CD4-positive, alpha-beta T cell treated with Interferon alpha-2 for 1 hour (primary cell): ENCODE measurements at regions not wholly inside any gene's neighbourhood (a gene's known extent, or its start where the extent isn't known, plus 50 kb on each side); places are given as distances from the start of the nearest gene placed in this dataset.
"Not testable (repeated sequence)": the region's sequence is repeated elsewhere in the genome, so short reads cannot be mapped to it uniquely, and the experiment has no call there.

ENCODE experiments used
- DNase-seq, 2 donors: peaks; one replicate each; pipeline ENCODE4 v3.0.0-alpha.2; 2020 to 2022

- no peak for DNase-seq
Observed at GRCh38 chr6:80862756-80863155, 756.3 kb downstream of the BCKDHB start.

- DNase-seq = no peak
Observed at GRCh38 chr6:80860107-80860506, 753.6 kb downstream of the BCKDHB start.

GRCh38 chr6:80847973-80848372 lies 741.5 kb downstream of the BCKDHB start:
- DNase-seq = not testable (repeated sequence)

- no peak for DNase-seq
Observed at GRCh38 chr6:80832337-80832736, 725.9 kb downstream of the BCKDHB start.

- DNase-seq = no peak
Observed at GRCh38 chr6:80793411-80793810, 686.9 kb downstream of the BCKDHB start.

- no peak for DNase-seq
Observed at GRCh38 chr6:80792151-80792550, 685.7 kb downstream of the BCKDHB start.

GRCh38 chr6:80789912-80790570 lies 683.6 kb downstream of the BCKDHB start:
- DNase-seq = no peak

- not testable (repeated sequence) for DNase-seq
Observed at GRCh38 chr6:80783271-80783670, 676.8 kb downstream of the BCKDHB start.

GRCh38 chr6:80771941-80772340 lies 665.5 kb downstream of the BCKDHB start:
- DNase-seq = no peak

- no peak for DNase-seq
Observed at GRCh38 chr6:80769106-80769505, 662.6 kb downstream of the BCKDHB start.

- DNase-seq = no peak
Observed at GRCh38 chr6:80767808-80768207, 661.3 kb downstream of the BCKDHB start.

- no peak for DNase-seq
Observed at GRCh38 chr6:80744213-80744612, 637.7 kb downstream of the BCKDHB start.

- no peak for DNase-seq
Observed at GRCh38 chr6:80742481-80742880, 636.0 kb downstream of the BCKDHB start.

GRCh38 chr6:80733641-80734040 lies 627.2 kb downstream of the BCKDHB start:
- DNase-seq = no peak

GRCh38 chr6:80728830-80729229 lies 622.4 kb downstream of the BCKDHB start:
- no peak for DNase-seq

- no peak for DNase-seq
Observed at GRCh38 chr6:80728101-80728750, 621.8 kb downstream of the BCKDHB start.

- DNase-seq = no peak
Observed at GRCh38 chr6:80725156-80725930, 618.9 kb downstream of the BCKDHB start.

GRCh38 chr6:80720824-80721223 lies 614.4 kb downstream of the BCKDHB start:
- DNase-seq = no peak

GRCh38 chr6:80714513-80714912 lies 608.0 kb downstream of the BCKDHB start:
- no peak for DNase-seq

- no peak for DNase-seq
Observed at GRCh38 chr6:80698459-80698858, 592.0 kb downstream of the BCKDHB start.

- no peak for DNase-seq
Observed at GRCh38 chr6:80696268-80696667, 589.8 kb downstream of the BCKDHB start.

- no peak for DNase-seq
Observed at GRCh38 chr6:80690551-80691131, 584.2 kb downstream of the BCKDHB start.

- no peak for DNase-seq
Observed at GRCh38 chr6:80689716-80690395, 583.4 kb downstream of the BCKDHB start.
